Skeletal muscle tissue (tissue), 3 donors: ENCODE measurements at regions not wholly inside any gene's neighbourhood (a gene's known extent, or its start where the extent isn't known, plus 50 kb on each side); places are given as distances from the start of the nearest gene placed in this dataset.

Source experiments
- H3K27ac ChIP-seq: one replicate; pipeline ENCODE4 v1.7.0; 2013; ENCODE audit warnings: mild to moderate bottlenecking, low read depth, low read length, inconsistent platforms
- H3K27me3 ChIP-seq, 3 donors: one replicate each; pipeline ENCODE4 v1.7.0; 2013; ENCODE audit warnings: low read length in 3 of 3; ENCODE audit not compliant: control insufficient read depth in 3 of 3, insufficient read depth in 3 of 3
- H3K36me3 ChIP-seq, 3 donors: one replicate each; pipeline ENCODE4 v1.7.0; 2013; ENCODE audit warnings: low read length in 3 of 3; ENCODE audit not compliant: control insufficient read depth in 3 of 3, insufficient read depth in 3 of 3
- H3K4me1 ChIP-seq, 3 donors: one replicate each; pipeline ENCODE4 v1.7.0; 2013; ENCODE audit warnings: low read length in 3 of 3, mild to moderate bottlenecking in 3 of 3; ENCODE audit not compliant: control insufficient read depth in 3 of 3, insufficient read depth in 3 of 3
- H3K4me3 ChIP-seq, 3 donors: one replicate each; pipeline ENCODE4 v1.7.0; 2013; ENCODE audit warnings: low read length in 3 of 3
- H3K9ac ChIP-seq, 3 donors: one replicate each; pipeline ENCODE4 v1.7.0; 2013; ENCODE audit warnings: low read length in 3 of 3, mild to moderate bottlenecking in 3 of 3, moderate library complexity in 2 of 3, low read depth in 1 of 3
- H3K9me3 ChIP-seq, 3 donors: one replicate each; pipeline ENCODE4 v1.7.0; 2013; ENCODE audit warnings: low read length in 3 of 3; ENCODE audit not compliant: control insufficient read depth in 3 of 3
- donor health status: Osteomylitis.

DNA sequence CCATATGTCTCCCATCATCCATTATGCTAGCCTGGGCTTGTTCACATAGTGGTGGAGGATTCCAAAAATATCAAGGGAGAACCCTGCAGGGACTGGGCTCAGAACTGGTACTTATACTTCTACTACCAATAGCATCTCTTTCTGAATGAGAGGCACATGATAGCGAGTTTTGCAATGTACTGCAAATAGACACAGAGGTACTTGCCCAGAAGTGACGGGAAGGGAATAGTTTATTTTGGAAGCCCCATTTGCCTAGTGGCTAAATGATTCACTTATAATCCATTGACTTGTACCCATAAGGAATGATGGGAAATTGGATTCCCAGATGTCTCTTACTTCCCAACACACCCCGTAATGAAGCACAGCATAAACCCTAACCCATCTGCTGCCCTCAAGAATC lies 124.8 kb upstream of the ERCC4 start:
- Histone ChIP-seq H3K27ac (peak overlapping the region; percentile 8), H3K27me3 (no peaks in the 10 kb centered on the region), H3K9me3 (no peaks in the 10 kb centered on the region), H3K36me3 (no peaks in the 10 kb centered on the region), H3K4me3 (no peak overlapping the region), H3K4me1 (peaks cover 16 to 28% (median 26%) of the 10 kb centered on the region in 3 donors), H3K9ac (no peak overlapping the region)

- no peaks in the 10 kb centered on the region for H3K9me3 ChIP-seq
- no peak overlapping the region for H3K27ac ChIP-seq
- H3K9ac ChIP-seq, result no peak overlapping the region
- peaks cover 16 to 28% (median 26%) of the 10 kb centered on the region in 3 donors for H3K4me1 ChIP-seq
- no peak overlapping the region for H3K4me3 ChIP-seq
- no peaks in the 10 kb centered on the region for H3K36me3 ChIP-seq
- H3K27me3 ChIP-seq, result peaks cover 0 to 2% (median 0%) of the 10 kb centered on the region in 3 donors
Measured at GRCh38 chr16:13797718-13798117, 122.2 kb upstream of the ERCC4 start.

DNA sequence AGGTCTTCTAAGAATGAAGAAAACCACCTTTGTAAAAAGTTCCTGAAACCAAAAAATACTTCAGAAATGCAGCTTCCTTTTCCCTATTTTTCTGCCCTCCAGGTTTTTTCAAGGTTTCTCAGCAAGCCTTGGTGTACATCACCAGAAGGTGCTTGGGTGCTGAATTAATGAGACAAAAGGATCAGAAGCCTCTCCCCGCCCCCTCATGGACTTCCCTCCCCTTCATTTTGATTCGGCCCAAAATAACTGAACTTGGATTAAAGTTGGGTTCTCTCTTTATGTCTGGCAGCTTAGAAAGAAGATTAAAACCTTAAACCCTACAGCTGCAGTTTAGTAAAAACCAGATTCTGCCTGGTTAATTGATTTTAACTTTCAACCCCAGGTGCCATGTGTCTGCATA lies 121.7 kb upstream of the ERCC4 start:
- Histone ChIP-seq H3K27me3 (peaks cover 0 to 2% (median 0%) of the 10 kb centered on the region in 3 donors), H3K9me3 (no peaks in the 10 kb centered on the region), H3K4me3 (no peak overlapping the region), H3K36me3 (no peaks in the 10 kb centered on the region), H3K4me1 (peaks cover 16 to 24% (median 23%) of the 10 kb centered on the region in 3 donors), H3K27ac (no peak overlapping the region), H3K9ac (no peak overlapping the region)

DNA sequence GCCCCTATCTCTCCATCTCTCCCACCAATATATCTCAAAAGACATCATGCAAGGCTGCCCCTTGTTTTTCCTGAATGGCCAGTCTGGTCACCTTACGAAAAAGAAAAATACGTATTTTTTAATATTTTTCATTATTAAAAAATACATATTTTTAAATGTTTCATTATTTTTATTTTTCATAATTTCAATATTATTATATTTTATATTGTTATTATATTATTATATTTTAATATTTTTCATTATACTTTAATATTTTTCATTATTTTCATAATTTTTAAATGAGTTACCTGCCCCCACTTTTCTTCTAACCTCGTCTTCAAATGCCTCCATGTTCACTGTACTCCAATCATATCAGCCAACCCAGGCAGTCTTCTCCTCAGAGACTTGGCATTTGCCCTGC lies 116.0 kb upstream of the ERCC4 start:
- no peak overlapping the region for H3K27ac ChIP-seq
- H3K36me3 ChIP-seq, result no peaks in the 10 kb centered on the region
- H3K4me1 ChIP-seq, result no peaks in the 10 kb centered on the region
- H3K4me3 ChIP-seq, result no peak overlapping the region
- H3K9ac ChIP-seq, result no peak overlapping the region
- H3K27me3 ChIP-seq, result peaks cover 0 to 4% (median 0%) of the 10 kb centered on the region in 3 donors
- no peaks in the 10 kb centered on the region for H3K9me3 ChIP-seq

- Histone ChIP-seq H3K27me3 (peaks cover 0 to 4% (median 0%) of the 10 kb centered on the region in 3 donors), H3K9ac (no peak overlapping the region), H3K9me3 (no peaks in the 10 kb centered on the region), H3K4me3 (no peak overlapping the region), H3K27ac (no peak overlapping the region), H3K36me3 (no peaks in the 10 kb centered on the region), H3K4me1 (no peaks in the 10 kb centered on the region)
Measured at GRCh38 chr16:13805951-13806350, 114.0 kb upstream of the ERCC4 start.

GRCh38 chr16:13806671-13807070 lies 113.3 kb upstream of the ERCC4 start:
- H3K9ac ChIP-seq, result no peak overlapping the region
- H3K27me3 ChIP-seq, result peaks cover 0 to 4% (median 0%) of the 10 kb centered on the region in 3 donors
- no peak overlapping the region for H3K27ac ChIP-seq
- H3K4me3 ChIP-seq, result no peak overlapping the region
- no peaks in the 10 kb centered on the region for H3K36me3 ChIP-seq
- H3K9me3 ChIP-seq, result no peaks in the 10 kb centered on the region
- no peaks in the 10 kb centered on the region for H3K4me1 ChIP-seq

DNA sequence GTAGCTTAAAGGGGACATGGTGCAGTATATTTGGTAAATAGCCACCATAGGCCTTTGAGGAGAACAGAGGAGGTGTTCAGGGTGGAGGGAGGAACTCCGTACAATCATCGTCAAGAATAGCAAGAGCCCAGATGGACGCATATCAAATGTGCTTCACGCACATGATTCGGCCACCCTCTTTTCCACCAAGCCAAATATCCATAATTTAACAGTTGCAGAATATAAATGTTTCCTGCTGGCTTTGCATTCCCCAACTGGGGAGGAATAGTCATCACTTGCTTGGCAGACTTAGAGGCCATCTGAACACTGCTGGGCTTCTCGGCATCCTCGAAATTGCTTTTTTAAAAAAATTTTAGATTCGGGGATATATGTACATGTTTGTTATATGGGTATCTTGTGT lies 111.9 kb upstream of the ERCC4 start:
- Histone ChIP-seq H3K27ac (no peak overlapping the region), H3K9ac (no peak overlapping the region), H3K4me3 (no peak overlapping the region), H3K27me3 (peaks cover 0 to 2% (median 0%) of the 10 kb centered on the region in 3 donors), H3K9me3 (no peaks in the 10 kb centered on the region), H3K4me1 (no peaks in the 10 kb centered on the region), H3K36me3 (no peaks in the 10 kb centered on the region)

GRCh38 chr16:13809765-13810164 lies 110.2 kb upstream of the ERCC4 start:
- H3K9ac ChIP-seq, result no peak overlapping the region
- H3K4me3 ChIP-seq, result no peak overlapping the region
- H3K27me3 ChIP-seq, result peaks cover 0 to 7% (median 0%) of the 10 kb centered on the region in 3 donors
- H3K36me3 ChIP-seq, result no peaks in the 10 kb centered on the region
- H3K4me1 ChIP-seq, result no peaks in the 10 kb centered on the region
- H3K9me3 ChIP-seq, result no peaks in the 10 kb centered on the region
- no peak overlapping the region for H3K27ac ChIP-seq

DNA sequence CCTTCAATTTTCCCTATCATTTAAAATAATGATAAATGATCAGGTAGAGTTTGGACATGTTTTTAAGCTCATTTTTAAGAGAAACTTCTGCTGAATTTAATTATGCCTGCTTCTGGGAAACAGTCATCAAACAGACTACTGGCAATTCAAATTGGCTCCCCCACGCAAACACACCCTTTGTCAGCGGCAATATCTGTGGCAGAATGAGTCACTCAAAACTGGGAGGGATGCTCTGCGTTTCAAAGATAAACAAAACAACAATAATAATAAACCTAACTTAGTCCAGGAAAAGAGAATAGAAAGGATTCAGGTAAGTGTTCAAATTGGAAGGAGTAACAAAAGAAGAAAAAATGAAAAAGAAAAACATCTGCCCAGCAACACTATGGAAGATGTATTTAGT lies 108.1 kb upstream of the ERCC4 start:
- Histone ChIP-seq H3K27me3 (peaks cover 0 to 5% (median 0%) of the 10 kb centered on the region in 3 donors), H3K36me3 (no peaks in the 10 kb centered on the region), H3K27ac (no peak overlapping the region), H3K9ac (no peak overlapping the region), H3K4me1 (no peaks in the 10 kb centered on the region), H3K4me3 (no peak overlapping the region), H3K9me3 (no peaks in the 10 kb centered on the region)

GRCh38 chr16:13816701-13817100 lies 103.3 kb upstream of the ERCC4 start:
- no peak overlapping the region for H3K4me3 ChIP-seq
- H3K9me3 ChIP-seq, result no peaks in the 10 kb centered on the region
- H3K9ac ChIP-seq, result no peak overlapping the region
- no peak overlapping the region for H3K27ac ChIP-seq
- H3K27me3 ChIP-seq, result peaks cover 0 to 5% (median 0%) of the 10 kb centered on the region in 3 donors
- H3K36me3 ChIP-seq, result no peaks in the 10 kb centered on the region
- H3K4me1 ChIP-seq, result no peaks in the 10 kb centered on the region

GRCh38 chr16:13823501-13823900 lies 96.5 kb upstream of the ERCC4 start:
- Histone ChIP-seq H3K9ac (no peak overlapping the region), H3K36me3 (no peaks in the 10 kb centered on the region), H3K9me3 (peaks cover 0 to 3% (median 0%) of the 10 kb centered on the region in 3 donors), H3K4me3 (no peak overlapping the region), H3K4me1 (no peaks in the 10 kb centered on the region), H3K27me3 (no peaks in the 10 kb centered on the region), H3K27ac (no peak overlapping the region)
